ENCODE measurements at regions not wholly inside any gene's neighbourhood (a gene's known extent, or its start where the extent isn't known, plus 50 kb on each side); places are given as distances from the start of the nearest gene placed in this dataset.
A peak's percentile ranks its signal among the peaks of the same experiment; 100 is the strongest.

DNA sequence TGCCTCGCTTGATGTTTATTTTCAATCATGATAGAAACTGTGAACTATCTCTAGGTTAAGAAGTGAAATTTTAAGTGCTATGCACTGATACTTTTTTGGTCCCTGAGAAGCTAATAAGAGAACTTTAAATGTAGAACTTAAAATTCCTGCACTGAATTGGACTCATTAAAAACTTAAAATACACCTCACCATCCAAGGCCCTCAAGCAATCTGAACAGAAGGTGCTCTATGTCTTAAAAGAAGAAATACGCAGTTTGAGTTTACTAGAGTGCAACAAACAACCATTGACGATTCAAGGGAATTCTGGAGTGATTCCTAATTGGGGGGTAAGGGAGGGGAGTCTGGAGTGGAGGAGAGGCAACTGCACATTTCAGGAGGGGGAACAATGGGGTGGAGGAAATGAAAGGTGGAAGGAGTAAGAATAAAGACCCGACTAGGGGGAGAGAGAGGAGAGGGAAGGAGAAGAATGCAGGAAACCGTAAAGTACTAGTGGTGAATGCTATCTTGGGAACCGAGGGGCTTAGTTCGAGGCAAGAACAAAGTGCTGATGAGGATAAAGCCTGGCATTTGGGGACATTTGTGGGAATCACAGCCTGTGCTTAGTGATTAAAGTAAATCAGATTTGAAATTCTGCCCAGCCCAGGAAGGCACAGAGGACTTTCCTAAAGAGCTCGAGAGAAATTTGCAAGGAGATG is 389.7 kb downstream of the AACS start:
- TF ChIP-seq, protein P1, sequence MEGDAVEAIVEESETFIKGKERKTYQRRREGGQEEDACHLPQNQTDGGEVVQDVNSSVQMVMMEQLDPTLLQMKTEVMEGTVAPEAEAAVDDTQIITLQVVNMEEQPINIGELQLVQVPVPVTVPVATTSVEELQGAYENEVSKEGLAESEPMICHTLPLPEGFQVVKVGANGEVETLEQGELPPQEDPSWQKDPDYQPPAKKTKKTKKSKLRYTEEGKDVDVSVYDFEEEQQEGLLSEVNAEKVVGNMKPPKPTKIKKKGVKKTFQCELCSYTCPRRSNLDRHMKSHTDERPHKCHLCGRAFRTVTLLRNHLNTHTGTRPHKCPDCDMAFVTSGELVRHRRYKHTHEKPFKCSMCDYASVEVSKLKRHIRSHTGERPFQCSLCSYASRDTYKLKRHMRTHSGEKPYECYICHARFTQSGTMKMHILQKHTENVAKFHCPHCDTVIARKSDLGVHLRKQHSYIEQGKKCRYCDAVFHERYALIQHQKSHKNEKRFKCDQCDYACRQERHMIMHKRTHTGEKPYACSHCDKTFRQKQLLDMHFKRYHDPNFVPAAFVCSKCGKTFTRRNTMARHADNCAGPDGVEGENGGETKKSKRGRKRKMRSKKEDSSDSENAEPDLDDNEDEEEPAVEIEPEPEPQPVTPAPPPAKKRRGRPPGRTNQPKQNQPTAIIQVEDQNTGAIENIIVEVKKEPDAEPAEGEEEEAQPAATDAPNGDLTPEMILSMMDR (IDR thresholded peaks at IDR 0.05; ENCODE audit: insufficient read depth, missing control alignments): no peak
- FAIRE-seq (no peak), DNase-seq (ENCODE audit: insufficient read length, low spot score) (no peak)

- no peak for FAIRE-seq
- TF ChIP-seq, protein P1 (IDR thresholded peaks at IDR 0.05; ENCODE audit: insufficient read depth, missing control alignments): peak; percentile 54
- DNase-seq (ENCODE audit: insufficient read length, low spot score): no peak
These were observed 390.3 kb downstream of the AACS start for GRCh38 chr12:125455556-125455955.

DNA sequence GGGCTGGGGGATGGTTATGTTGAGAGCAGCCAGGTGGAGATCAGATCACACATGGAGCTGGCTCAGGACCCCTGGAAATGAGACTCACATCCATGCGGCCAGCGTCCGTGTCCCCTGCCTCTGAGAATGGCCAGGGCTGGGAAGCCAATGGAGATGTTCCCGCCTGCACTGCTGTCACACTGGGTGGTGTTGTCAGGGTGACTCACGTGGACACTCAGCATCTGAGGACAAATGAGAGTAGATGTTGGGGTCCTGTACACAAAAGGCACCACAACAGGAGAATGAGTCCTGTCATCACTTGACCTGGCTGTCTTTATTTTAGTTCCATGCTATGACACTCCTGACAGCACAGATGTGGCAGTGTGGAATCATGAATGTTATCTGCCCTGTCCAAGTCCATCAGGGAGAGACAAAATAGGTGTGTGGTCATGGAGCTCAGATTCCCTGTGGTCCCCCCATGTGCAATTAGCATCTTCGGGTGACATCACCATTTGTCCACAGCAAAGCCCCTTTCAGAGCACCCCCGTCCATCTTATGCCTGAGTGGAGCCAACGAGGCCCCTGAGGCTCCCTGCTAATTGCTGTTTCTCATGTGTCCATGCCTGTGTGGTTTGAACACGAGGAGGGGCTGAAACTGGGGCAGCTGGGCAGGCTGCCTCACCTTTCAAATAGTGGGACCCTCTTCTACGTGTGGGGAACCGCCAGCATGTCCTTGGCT is 393.5 kb downstream of the AACS start:
- no peak for FAIRE-seq

DNA sequence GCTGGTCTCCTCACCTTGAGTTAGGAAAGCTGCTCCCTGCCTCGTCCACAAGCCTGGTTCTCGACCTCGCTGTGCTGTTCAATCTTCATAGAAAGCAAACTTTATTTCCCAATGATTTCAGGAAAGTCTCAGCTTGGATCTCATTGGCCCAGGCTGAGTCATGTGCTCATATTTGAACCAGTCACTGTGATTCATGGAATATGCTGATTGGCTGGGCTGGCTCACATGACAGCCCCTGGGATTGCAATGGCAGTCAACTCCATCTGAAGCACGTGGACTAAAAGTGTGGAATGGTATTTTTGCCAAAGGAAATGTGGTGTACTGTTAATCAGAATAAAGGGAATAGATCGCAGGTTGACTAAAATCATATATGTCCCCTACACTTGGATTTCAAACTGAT is 396.6 kb downstream of the AACS start:
- DNase-seq (ENCODE audit: insufficient read length, low spot score): no peak
- FAIRE-seq: no peak
- TF ChIP-seq, protein P1 (IDR thresholded peaks at IDR 0.05; ENCODE audit: insufficient read depth, missing control alignments): no peak

More for the DNA sequence above, 393.5 kb downstream of the AACS start:
- TF ChIP-seq, protein P1 (IDR thresholded peaks at IDR 0.05; ENCODE audit: insufficient read depth, missing control alignments): no peak
- DNase-seq (ENCODE audit: insufficient read length, low spot score): no peak

DNA sequence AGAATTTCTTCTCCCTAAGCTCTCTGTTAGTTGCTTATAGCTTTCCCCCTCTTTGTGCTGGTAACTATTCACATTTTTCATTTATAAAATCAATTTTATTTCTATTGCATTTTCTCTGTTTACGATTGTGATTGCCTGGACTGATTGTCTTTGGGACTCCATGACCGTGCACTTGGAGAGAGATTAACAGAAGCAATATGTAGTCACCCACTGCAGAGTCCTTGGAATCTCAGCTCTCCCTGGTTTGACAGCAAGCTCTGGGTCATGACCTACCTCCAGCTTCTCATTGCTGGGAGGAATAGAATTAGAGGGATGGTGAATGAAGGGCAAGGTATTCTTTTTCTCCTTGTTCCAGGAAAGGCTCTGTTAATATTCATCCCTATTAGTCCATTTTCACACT is 398.2 kb downstream of the AACS start:
- FAIRE-seq: no peak

GRCh38 chr12:125467363-125467762 is 402.1 kb downstream of the AACS start:
- FAIRE-seq (no peak), DNase-seq (ENCODE audit: insufficient read length, low spot score) (no peak)
- TF ChIP-seq, protein P1 (IDR thresholded peaks at IDR 0.05; ENCODE audit: insufficient read depth, missing control alignments): no peak

More for the DNA sequence above, 398.2 kb downstream of the AACS start:
- TF ChIP-seq, protein P1 (IDR thresholded peaks at IDR 0.05; ENCODE audit: insufficient read depth, missing control alignments): no peak
- DNase-seq (ENCODE audit: insufficient read length, low spot score): no peak

- DNase-seq (ENCODE audit: insufficient read length, low spot score) (no peak), FAIRE-seq (no peak)
- TF ChIP-seq, protein P1 (IDR thresholded peaks at IDR 0.05; ENCODE audit: insufficient read depth, missing control alignments): no peak
These were observed 404.4 kb downstream of the AACS start for GRCh38 chr12:125469683-125470082.
